SK-N-SH (cell line): ENCODE measurements at regions not wholly inside any gene's neighbourhood (a gene's known extent, or its start where the extent isn't known, plus 50 kb on each side); places are given as distances from the start of the nearest gene placed in this dataset.

Source experiments
- CTCF ChIA-PET: fragments of 300-600, 350-600 bp; formaldehyde crosslinking; extraction: SDS; loops from one replicate; lab custom pipeline; 2021; lab: Yijun Ruan, JAX
- POLR2A ChIA-PET: fragments of 350-600 bp; sonication (Branson Sonifier 250); formaldehyde crosslinking; extraction: SDS; loops from one replicate; lab custom pipeline; 2020; ENCODE audit warnings: antibody characterized with exemption, inconsistent platforms; lab: Yijun Ruan, JAX
- DNase-seq: peaks from one replicate; pipeline ENCODE4 v3.0.0; 2012
- H2AFZ ChIP-seq: fragments of 200-600 bp; sonication (generic); 2 replicates; pipeline ENCODE4 v1.8.1; 2016; ENCODE audit warnings: antibody characterized with exemption, mild to moderate bottlenecking, low read depth
- H3F3A ChIP-seq: fragments of 200-600 bp; sonication (generic); replicated peaks from 2 replicates; pipeline ENCODE3; 2016; ENCODE audit warnings: antibody characterized with exemption, mild to moderate bottlenecking; ENCODE audit not compliant: insufficient read depth
- H3K27ac ChIP-seq, 2 experiments: fragments of 200-500 bp in 1 of 2; fragments of 200-600 bp in 1 of 2; sonication (Bioruptor generic) in 1 of 2; sonication (generic), shearing (Covaris generic) in 1 of 2; 2 replicates each; pipeline versions ENCODE4 v1.5.1 to v1.6.1; 2014 to 2016; ENCODE audit warnings: low read depth in 2 of 2, inconsistent platforms in 1 of 2, low read length in 1 of 2, mild to moderate bottlenecking in 1 of 2, mixed read lengths in 1 of 2
- H3K27me3 ChIP-seq: fragments of 200-600 bp; sonication (generic), shearing (Covaris generic); 2 replicates; pipeline ENCODE4 v1.6.1; 2016; ENCODE audit warnings: mixed run types; ENCODE audit not compliant: insufficient read depth
- H3K36me3 ChIP-seq, 2 experiments: fragments of 200-500 bp in 1 of 2; fragments of 200-600 bp in 1 of 2; sonication (Bioruptor generic) in 1 of 2; sonication (generic) in 1 of 2; replicated peaks in 1 of 2; 2 replicates each; pipeline versions ENCODE3 to v1.5.1; 2014 to 2016; ENCODE audit warnings: low read length in 1 of 2, mild to moderate bottlenecking in 1 of 2; ENCODE audit not compliant: insufficient read depth in 2 of 2, control insufficient read depth in 1 of 2
- H3K4me1 ChIP-seq, 2 experiments: fragments of 200-500 bp in 1 of 2; fragments of 200-600 bp in 1 of 2; sonication (Bioruptor generic) in 1 of 2; sonication (generic), shearing (Covaris generic) in 1 of 2; 2 replicates each; pipeline versions ENCODE4 v1.5.1 to v1.6.1; 2014 to 2016; ENCODE audit warnings: low read depth in 1 of 2, low read length in 1 of 2, mixed run types in 1 of 2; ENCODE audit not compliant: insufficient read depth in 2 of 2, control insufficient read depth in 1 of 2
- H3K4me2 ChIP-seq: fragments of 200-600 bp; sonication (generic), shearing (Covaris generic); 2 replicates; pipeline ENCODE4 v1.6.1; 2017; ENCODE audit warnings: mixed run types
- H3K4me3 ChIP-seq, 2 experiments: fragments of 200-500 bp in 1 of 2; fragments of 200-600 bp in 1 of 2; sonication (Bioruptor generic) in 1 of 2; sonication (generic), shearing (Covaris generic) in 1 of 2; 2 replicates each; pipeline versions ENCODE4 v1.5.1 to v1.8.1; 2014 to 2016; ENCODE audit warnings: low read depth in 2 of 2, inconsistent platforms in 1 of 2, low read length in 1 of 2, mild to moderate bottlenecking in 1 of 2, mixed read lengths in 1 of 2, moderate library complexity in 1 of 2
- H3K79me2 ChIP-seq: fragments of 200-600 bp; sonication (generic); 2 replicates; pipeline ENCODE4 v1.8.1; 2017; ENCODE audit warnings: mild to moderate bottlenecking; ENCODE audit not compliant: insufficient read depth
- H3K9ac ChIP-seq: fragments of 200-600 bp; sonication (generic); 2 replicates; pipeline ENCODE4 v1.6.1; 2017; ENCODE audit warnings: mixed run types
- H3K9me2 ChIP-seq: fragments of 200-600 bp; sonication (generic); 2 replicates; pipeline ENCODE4 v1.6.1; 2017; ENCODE audit warnings: mixed run types
- H3K9me3 ChIP-seq: fragments of 200-600 bp; sonication (generic); 2 replicates; pipeline ENCODE4 v1.6.1; 2017; ENCODE audit warnings: mixed run types, mild to moderate bottlenecking, moderate library complexity
- H4K20me1 ChIP-seq: fragments of 200-600 bp; sonication (generic); 2 replicates; pipeline ENCODE4 v1.6.1; 2017; ENCODE audit warnings: mild to moderate bottlenecking, mixed run types; ENCODE audit not compliant: insufficient read depth
- FOSL2 ChIP-seq: IDR thresholded peaks from 2 replicates; pipeline ENCODE4 v1.4.0; 2012; ENCODE audit warnings: low read depth, mild to moderate bottlenecking, moderate library complexity, borderline replicate concordance
- FOXM1 ChIP-seq: IDR thresholded peaks from 2 replicates; pipeline ENCODE4 v1.4.0; 2012; ENCODE audit warnings: low read depth, mild to moderate bottlenecking
- GABPA ChIP-seq: IDR thresholded peaks from 2 replicates; pipeline ENCODE4 v1.4.0; 2012; ENCODE audit warnings: low read depth, mild to moderate bottlenecking
- MXI1 ChIP-seq: IDR thresholded peaks from 2 replicates; pipeline ENCODE4 v1.6.1; 2012; ENCODE audit warnings: mild to moderate bottlenecking, low read depth, low read length, improper control_type of control experiment
- POLR2AphosphoS5 ChIP-seq: IDR thresholded peaks from 2 replicates; pipeline ENCODE4 v1.6.1; 2012; ENCODE audit warnings: low read depth, low read length
- RCOR1 ChIP-seq: fragments of 150-350 bp; IDR thresholded peaks from 2 replicates; pipeline ENCODE4 v1.6.1; 2017; ENCODE audit warnings: antibody characterized with exemption, low read length
- RFX5 ChIP-seq: IDR thresholded peaks from 2 replicates; pipeline ENCODE4 v1.6.1; 2012; ENCODE audit warnings: mild to moderate bottlenecking, improper control_type of control experiment, low read length
- SIN3A ChIP-seq: IDR thresholded peaks from 2 replicates; pipeline ENCODE4 v1.6.1; 2012; ENCODE audit warnings: low read depth, mild to moderate bottlenecking, low read length, moderate library complexity, borderline replicate concordance
- SMC3 ChIP-seq: IDR thresholded peaks from 2 replicates; pipeline ENCODE4 v1.6.1; 2012; ENCODE audit warnings: low read depth, low read length, improper control_type of control experiment
- TCF12 ChIP-seq: IDR thresholded peaks from 2 replicates; pipeline ENCODE4 v1.4.0; 2012
- TEAD4 ChIP-seq: IDR thresholded peaks from 2 replicates; pipeline ENCODE4 v1.4.0; 2012; ENCODE audit warnings: mild to moderate bottlenecking, borderline replicate concordance; ENCODE audit not compliant: insufficient read depth
- WGBS: methylation state at CpG from one replicate; pipeline ENCODE4 v1.1.6; 2017; ENCODE audit warnings: low lambda C conversion rate; 5-methylcytosine and 5-hydroxymethylcytosine counted together
- TF ChIP-seq, protein P1 (sequence below): fragments of 150-350 bp; IDR thresholded peaks from 2 replicates; pipeline ENCODE4 v1.6.1; 2016; ENCODE audit warnings: mild to moderate bottlenecking, low read depth, low read length
- TF ChIP-seq, protein P2 (sequence below): IDR thresholded peaks from 2 replicates; pipeline ENCODE4 v1.4.0; 2012; ENCODE audit warnings: low read depth
- TF ChIP-seq, protein P3 (sequence below): IDR thresholded peaks from 2 replicates; pipeline ENCODE4 v1.6.1; 2012; ENCODE audit warnings: mild to moderate bottlenecking, low read depth, low read length, moderate library complexity

DNA sequence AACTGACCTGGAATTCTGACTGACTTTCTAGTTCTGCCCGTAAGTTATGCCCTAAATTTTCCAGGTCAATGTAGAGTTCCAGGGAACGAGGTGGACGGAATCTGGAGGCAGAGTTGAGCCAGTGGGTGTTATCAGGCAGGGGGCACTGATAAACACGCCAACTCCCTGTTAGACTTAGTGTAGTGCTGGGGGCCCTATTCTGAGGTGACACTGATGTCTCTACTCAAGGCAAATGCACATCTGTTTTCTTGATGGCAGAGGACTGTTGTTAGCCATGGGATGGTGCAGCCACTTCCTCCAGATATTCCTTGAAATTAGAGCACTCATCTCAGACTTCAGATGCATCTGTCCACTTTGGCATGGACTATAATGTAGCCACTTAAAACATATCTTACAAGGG lies 83.5 kb downstream of the C9orf152 start:
- no peak overlapping the region for H3K4me2 ChIP-seq
- peaks cover 99% of the 10 kb centered on the region for H4K20me1 ChIP-seq
- 87% methylated on average over 4 of the region's 4 CpGs for WGBS
- TF ChIP-seq SMC3: no peak
- TF ChIP-seq TEAD4: no peak
- TF ChIP-seq, protein P1, sequence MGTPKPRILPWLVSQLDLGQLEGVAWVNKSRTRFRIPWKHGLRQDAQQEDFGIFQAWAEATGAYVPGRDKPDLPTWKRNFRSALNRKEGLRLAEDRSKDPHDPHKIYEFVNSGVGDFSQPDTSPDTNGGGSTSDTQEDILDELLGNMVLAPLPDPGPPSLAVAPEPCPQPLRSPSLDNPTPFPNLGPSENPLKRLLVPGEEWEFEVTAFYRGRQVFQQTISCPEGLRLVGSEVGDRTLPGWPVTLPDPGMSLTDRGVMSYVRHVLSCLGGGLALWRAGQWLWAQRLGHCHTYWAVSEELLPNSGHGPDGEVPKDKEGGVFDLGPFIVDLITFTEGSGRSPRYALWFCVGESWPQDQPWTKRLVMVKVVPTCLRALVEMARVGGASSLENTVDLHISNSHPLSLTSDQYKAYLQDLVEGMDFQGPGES: no peak
- TF ChIP-seq FOSL2: no peak
- H3K4me1 ChIP-seq: peaks cover 0 to 14% of the 10 kb centered on the region in 2 experiments; a peak in 1 of 4 replicates
- H2AFZ ChIP-seq: no peak overlapping the region
- H3K27me3 ChIP-seq: no peaks in the 10 kb centered on the region
- peaks cover 0 to 12% of the 10 kb centered on the region in 2 experiments for H3K36me3 ChIP-seq
- ChIA-PET POLR2A (no interaction called here), CTCF (no interaction called here)
- no peaks in the 10 kb centered on the region for H3K9me2 ChIP-seq
- no peak overlapping the region for H3K4me3 ChIP-seq
- no peak for DNase-seq
- peaks cover 99% of the 10 kb centered on the region for H3K79me2 ChIP-seq
- H3K27ac ChIP-seq: 0 out of 4 replicates have a peak overlapping the region, but pooled peaks of 1 of the 2 experiments have one; percentile 19
- H3K9me3 ChIP-seq: no peaks in the 10 kb centered on the region
- H3K9ac ChIP-seq: no peak overlapping the region
- H3F3A ChIP-seq: peaks cover 5% of the 10 kb centered on the region

DNA sequence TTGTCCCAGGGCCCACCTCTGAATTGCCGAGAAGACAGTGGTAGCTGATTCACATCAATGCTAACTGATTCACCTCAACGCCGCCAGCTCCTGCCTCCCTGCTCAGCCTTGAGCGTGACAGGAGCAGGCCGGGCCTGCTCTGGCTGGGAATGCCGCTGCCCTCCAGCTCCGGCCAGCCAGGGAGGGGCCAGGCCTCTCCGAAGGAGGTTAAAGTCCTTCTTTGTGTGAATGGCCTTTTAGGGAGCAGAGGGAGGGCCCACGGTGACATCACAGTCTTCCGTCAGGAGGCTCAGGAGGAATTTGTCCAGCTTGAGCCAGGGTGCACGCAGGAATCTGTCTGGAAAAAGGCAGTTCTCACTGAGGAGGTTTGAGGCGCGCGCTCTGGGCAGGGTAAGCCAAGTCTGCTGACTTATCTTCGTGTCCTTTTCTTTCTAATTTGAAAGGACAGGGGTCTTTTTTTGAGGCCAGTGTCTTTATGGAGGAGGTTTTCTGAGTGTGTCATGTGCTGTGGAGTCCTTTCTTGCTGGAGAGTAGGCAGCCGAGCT lies 82.7 kb downstream of the C9orf152 start:
- POLR2A ChIA-PET: no interaction called here
- Histone ChIP-seq H3K4me1 (peaks cover 0 to 14% of the 10 kb centered on the region in 2 experiments; a peak in 1 of 4 replicates), H3K9ac (no peak overlapping the region), H3K36me3 (peaks cover 0 to 4% of the 10 kb centered on the region in 2 experiments), H3K9me2 (no peaks in the 10 kb centered on the region), H3K27me3 (no peaks in the 10 kb centered on the region), H3K79me2 (peaks cover 99% of the 10 kb centered on the region), H4K20me1 (peaks cover 99% of the 10 kb centered on the region), H3K9me3 (no peaks in the 10 kb centered on the region), H3K4me2 (no peak overlapping the region), H3K27ac (peak overlapping the region in 1 of 2 experiments; percentile 24; a peak in 1 of 4 replicates), H2AFZ (no peak overlapping the region), H3K4me3 (no peak overlapping the region), H3F3A (peaks cover 12% of the 10 kb centered on the region)
- TF ChIP-seq, protein P2, sequence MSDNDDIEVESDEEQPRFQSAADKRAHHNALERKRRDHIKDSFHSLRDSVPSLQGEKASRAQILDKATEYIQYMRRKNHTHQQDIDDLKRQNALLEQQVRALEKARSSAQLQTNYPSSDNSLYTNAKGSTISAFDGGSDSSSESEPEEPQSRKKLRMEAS: no peak
- TF ChIP-seq, protein P3, sequence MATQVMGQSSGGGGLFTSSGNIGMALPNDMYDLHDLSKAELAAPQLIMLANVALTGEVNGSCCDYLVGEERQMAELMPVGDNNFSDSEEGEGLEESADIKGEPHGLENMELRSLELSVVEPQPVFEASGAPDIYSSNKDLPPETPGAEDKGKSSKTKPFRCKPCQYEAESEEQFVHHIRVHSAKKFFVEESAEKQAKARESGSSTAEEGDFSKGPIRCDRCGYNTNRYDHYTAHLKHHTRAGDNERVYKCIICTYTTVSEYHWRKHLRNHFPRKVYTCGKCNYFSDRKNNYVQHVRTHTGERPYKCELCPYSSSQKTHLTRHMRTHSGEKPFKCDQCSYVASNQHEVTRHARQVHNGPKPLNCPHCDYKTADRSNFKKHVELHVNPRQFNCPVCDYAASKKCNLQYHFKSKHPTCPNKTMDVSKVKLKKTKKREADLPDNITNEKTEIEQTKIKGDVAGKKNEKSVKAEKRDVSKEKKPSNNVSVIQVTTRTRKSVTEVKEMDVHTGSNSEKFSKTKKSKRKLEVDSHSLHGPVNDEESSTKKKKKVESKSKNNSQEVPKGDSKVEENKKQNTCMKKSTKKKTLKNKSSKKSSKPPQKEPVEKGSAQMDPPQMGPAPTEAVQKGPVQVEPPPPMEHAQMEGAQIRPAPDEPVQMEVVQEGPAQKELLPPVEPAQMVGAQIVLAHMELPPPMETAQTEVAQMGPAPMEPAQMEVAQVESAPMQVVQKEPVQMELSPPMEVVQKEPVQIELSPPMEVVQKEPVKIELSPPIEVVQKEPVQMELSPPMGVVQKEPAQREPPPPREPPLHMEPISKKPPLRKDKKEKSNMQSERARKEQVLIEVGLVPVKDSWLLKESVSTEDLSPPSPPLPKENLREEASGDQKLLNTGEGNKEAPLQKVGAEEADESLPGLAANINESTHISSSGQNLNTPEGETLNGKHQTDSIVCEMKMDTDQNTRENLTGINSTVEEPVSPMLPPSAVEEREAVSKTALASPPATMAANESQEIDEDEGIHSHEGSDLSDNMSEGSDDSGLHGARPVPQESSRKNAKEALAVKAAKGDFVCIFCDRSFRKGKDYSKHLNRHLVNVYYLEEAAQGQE: no peak
- TF ChIP-seq FOXM1 (no peak), POLR2AphosphoS5 (no peak), RFX5 (no peak), TCF12 (no peak), GABPA (no peak), RCOR1 (no peak), MXI1 (no peak), SIN3A (no peak)
- TF ChIP-seq, protein P1: no peak
- CTCF ChIA-PET: interaction anchor here (0.8 kb wide), 1 partner anchor 29 kb away, joined by 3 read pairs; no protein-coding TSS in a partner anchor
- DNase-seq: no peak
- 89% methylated on average over 9 of the region's 16 CpGs for WGBS
